ENCODE measurements at regions not wholly inside any gene's neighbourhood (a gene's known extent, or its start where the extent isn't known, plus 50 kb on each side); places are given as distances from the start of the nearest gene placed in this dataset.

GRCh38 chr14:97077687-97078086, 280.5 kb downstream of the VRK1 start:
- TF ChIP-seq EZH2 (IDR thresholded peaks at IDR 0.05; ENCODE audit: borderline replicate concordance, low read length) (no peak), CTCF (conservative IDR thresholded peaks at IDR 0.05 in 1 of 2, IDR thresholded peaks at IDR 0.05 in 1 of 2; ENCODE audit: extremely low read depth in 1 of 2, insufficient read depth in 1 of 2, low read depth in 1 of 2, low read length in 2 of 2) (no peak)

All from mammary epithelial cell (primary cell).